ENCODE measurements at regions not wholly inside any gene's neighbourhood (a gene's known extent, or its start where the extent isn't known, plus 50 kb on each side); places are given as distances from the start of the nearest gene placed in this dataset.
"Not testable (repeated sequence)": the region's sequence is repeated elsewhere in the genome, so short reads cannot be mapped to it uniquely, and the experiment has no call there.

DNA sequence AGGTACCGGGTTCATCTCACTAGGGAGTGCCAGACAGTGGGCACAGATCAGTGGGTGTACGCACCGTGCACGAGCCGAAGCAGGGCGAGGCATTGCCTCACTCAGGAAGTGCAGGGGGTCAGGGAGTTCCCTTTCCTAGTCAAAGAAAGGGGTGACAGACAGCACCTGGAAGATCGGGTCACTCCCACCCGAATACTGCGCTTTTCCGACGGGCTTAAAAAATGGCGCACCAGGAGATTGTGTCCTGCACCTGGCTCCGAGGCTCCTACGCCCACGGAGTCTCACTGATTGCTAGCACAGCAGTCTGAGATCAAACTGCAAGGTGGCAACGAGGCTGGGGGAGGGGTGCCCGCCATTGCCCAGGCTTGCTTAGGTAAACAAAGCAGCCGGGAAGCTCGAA, 1188.5 kb downstream of the FAM133A start:
- H3K9ac ChIP-seq (ENCODE audit: low read depth in 1 of 2, low read length in 2 of 2); H3K27ac ChIP-seq (ENCODE audit: low read depth in 1 of 2, low read length in 2 of 2); H3K4me3 ChIP-seq (ENCODE audit: low read depth in 1 of 3, low read length in 3 of 3); H3K9me3 ChIP-seq (ENCODE audit: control insufficient read depth in 4 of 4, low read length in 3 of 4); DNase-seq (ENCODE audit: low spot score); H3K36me3 ChIP-seq (ENCODE audit: control insufficient read depth in 4 of 4, insufficient read depth in 3 of 4, low read depth in 1 of 4, low read length in 3 of 4); H3K27me3 ChIP-seq (ENCODE audit: control insufficient read depth in 4 of 4, insufficient read depth in 4 of 4, low read length in 3 of 4); H3K4me1 ChIP-seq (ENCODE audit: control insufficient read depth in 4 of 4, insufficient read depth in 4 of 4, low read length in 3 of 4): not testable (repeated sequence)
- WGBS, result 80% methylated on average over 19 of the region's 19 CpGs

DNA sequence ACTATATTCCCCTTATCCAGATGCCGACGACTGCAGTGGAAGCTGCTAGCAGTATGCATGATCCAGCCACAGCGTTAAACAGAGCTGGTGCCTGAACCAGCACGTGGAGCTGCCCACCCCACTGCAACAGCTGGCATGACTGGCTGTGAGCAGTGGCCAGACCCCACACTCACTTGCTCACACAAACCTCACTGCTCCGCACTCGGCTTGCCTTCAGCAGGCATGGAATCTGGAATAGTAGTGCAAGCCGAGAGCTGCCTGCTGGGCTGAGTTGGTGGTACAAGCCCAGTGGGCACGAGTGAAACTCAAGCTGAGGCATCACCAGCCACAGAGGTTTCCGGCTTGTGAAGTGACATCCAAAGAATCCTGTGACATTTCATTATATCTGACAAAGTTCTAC, 1197.6 kb downstream of the FAM133A start:
- no peak overlapping the region for H3K9ac ChIP-seq (ENCODE audit: low read depth in 1 of 2, low read length in 2 of 2)
- H3K27ac ChIP-seq (ENCODE audit: low read depth in 1 of 2, low read length in 2 of 2), result no peak overlapping the region
- H3K4me1 ChIP-seq (ENCODE audit: control insufficient read depth in 4 of 4, insufficient read depth in 4 of 4, low read length in 3 of 4), result no peaks in the 10 kb centered on the region
- WGBS, result 81% methylated on average over 9 of the region's 9 CpGs
- DNase-seq (ENCODE audit: low spot score), result no peak
- no peak overlapping the region for H3K4me3 ChIP-seq (ENCODE audit: low read depth in 1 of 3, low read length in 3 of 3)
- TF ChIP-seq, protein P1, sequence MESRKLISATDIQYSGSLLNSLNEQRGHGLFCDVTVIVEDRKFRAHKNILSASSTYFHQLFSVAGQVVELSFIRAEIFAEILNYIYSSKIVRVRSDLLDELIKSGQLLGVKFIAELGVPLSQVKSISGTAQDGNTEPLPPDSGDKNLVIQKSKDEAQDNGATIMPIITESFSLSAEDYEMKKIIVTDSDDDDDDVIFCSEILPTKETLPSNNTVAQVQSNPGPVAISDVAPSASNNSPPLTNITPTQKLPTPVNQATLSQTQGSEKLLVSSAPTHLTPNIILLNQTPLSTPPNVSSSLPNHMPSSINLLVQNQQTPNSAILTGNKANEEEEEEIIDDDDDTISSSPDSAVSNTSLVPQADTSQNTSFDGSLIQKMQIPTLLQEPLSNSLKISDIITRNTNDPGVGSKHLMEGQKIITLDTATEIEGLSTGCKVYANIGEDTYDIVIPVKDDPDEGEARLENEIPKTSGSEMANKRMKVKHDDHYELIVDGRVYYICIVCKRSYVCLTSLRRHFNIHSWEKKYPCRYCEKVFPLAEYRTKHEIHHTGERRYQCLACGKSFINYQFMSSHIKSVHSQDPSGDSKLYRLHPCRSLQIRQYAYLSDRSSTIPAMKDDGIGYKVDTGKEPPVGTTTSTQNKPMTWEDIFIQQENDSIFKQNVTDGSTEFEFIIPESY (IDR thresholded peaks at IDR 0.05), result no peak
- TF ChIP-seq, protein P2, sequence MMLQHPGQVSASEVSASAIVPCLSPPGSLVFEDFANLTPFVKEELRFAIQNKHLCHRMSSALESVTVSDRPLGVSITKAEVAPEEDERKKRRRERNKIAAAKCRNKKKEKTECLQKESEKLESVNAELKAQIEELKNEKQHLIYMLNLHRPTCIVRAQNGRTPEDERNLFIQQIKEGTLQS (IDR thresholded peaks at IDR 0.05), result no peak
- TF ChIP-seq YY1 (IDR thresholded peaks at IDR 0.05) (no peak), JUND (IDR thresholded peaks at IDR 0.05) (no peak), TAF1 (conservative IDR thresholded peaks at IDR 0.05) (no peak), HNF4G (IDR thresholded peaks at IDR 0.05) (no peak), FOXA2 (IDR thresholded peaks at IDR 0.05) (no peak), SP1 (IDR thresholded peaks at IDR 0.05) (no peak), GABPA (IDR thresholded peaks at IDR 0.05 in 1 of 2, conservative IDR thresholded peaks at IDR 0.05 in 1 of 2) (no peak), NR2F2 (IDR thresholded peaks at IDR 0.05) (no peak), RXRA (IDR thresholded peaks at IDR 0.05) (no peak), EGR1 (IDR thresholded peaks at IDR 0.05; ENCODE audit: low read depth in 2 of 2) (no peak), RAD21 (IDR thresholded peaks at IDR 0.05) (no peak), HNF4A (conservative IDR thresholded peaks at IDR 0.05) (no peak)
- TF ChIP-seq, protein P3, sequence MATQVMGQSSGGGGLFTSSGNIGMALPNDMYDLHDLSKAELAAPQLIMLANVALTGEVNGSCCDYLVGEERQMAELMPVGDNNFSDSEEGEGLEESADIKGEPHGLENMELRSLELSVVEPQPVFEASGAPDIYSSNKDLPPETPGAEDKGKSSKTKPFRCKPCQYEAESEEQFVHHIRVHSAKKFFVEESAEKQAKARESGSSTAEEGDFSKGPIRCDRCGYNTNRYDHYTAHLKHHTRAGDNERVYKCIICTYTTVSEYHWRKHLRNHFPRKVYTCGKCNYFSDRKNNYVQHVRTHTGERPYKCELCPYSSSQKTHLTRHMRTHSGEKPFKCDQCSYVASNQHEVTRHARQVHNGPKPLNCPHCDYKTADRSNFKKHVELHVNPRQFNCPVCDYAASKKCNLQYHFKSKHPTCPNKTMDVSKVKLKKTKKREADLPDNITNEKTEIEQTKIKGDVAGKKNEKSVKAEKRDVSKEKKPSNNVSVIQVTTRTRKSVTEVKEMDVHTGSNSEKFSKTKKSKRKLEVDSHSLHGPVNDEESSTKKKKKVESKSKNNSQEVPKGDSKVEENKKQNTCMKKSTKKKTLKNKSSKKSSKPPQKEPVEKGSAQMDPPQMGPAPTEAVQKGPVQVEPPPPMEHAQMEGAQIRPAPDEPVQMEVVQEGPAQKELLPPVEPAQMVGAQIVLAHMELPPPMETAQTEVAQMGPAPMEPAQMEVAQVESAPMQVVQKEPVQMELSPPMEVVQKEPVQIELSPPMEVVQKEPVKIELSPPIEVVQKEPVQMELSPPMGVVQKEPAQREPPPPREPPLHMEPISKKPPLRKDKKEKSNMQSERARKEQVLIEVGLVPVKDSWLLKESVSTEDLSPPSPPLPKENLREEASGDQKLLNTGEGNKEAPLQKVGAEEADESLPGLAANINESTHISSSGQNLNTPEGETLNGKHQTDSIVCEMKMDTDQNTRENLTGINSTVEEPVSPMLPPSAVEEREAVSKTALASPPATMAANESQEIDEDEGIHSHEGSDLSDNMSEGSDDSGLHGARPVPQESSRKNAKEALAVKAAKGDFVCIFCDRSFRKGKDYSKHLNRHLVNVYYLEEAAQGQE (IDR thresholded peaks at IDR 0.05), result no peak
- TF ChIP-seq, protein P4, sequence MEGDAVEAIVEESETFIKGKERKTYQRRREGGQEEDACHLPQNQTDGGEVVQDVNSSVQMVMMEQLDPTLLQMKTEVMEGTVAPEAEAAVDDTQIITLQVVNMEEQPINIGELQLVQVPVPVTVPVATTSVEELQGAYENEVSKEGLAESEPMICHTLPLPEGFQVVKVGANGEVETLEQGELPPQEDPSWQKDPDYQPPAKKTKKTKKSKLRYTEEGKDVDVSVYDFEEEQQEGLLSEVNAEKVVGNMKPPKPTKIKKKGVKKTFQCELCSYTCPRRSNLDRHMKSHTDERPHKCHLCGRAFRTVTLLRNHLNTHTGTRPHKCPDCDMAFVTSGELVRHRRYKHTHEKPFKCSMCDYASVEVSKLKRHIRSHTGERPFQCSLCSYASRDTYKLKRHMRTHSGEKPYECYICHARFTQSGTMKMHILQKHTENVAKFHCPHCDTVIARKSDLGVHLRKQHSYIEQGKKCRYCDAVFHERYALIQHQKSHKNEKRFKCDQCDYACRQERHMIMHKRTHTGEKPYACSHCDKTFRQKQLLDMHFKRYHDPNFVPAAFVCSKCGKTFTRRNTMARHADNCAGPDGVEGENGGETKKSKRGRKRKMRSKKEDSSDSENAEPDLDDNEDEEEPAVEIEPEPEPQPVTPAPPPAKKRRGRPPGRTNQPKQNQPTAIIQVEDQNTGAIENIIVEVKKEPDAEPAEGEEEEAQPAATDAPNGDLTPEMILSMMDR (IDR thresholded peaks at IDR 0.05; ENCODE audit: low read depth, low read length, missing input control), result no peak
- TF ChIP-seq, protein P5, sequence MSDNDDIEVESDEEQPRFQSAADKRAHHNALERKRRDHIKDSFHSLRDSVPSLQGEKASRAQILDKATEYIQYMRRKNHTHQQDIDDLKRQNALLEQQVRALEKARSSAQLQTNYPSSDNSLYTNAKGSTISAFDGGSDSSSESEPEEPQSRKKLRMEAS (IDR thresholded peaks at IDR 0.05), result no peak
- no peaks in the 10 kb centered on the region for H3K27me3 ChIP-seq (ENCODE audit: control insufficient read depth in 4 of 4, insufficient read depth in 4 of 4, low read length in 3 of 4)
- no peaks in the 10 kb centered on the region for H3K36me3 ChIP-seq (ENCODE audit: control insufficient read depth in 4 of 4, insufficient read depth in 3 of 4, low read depth in 1 of 4, low read length in 3 of 4)
- H3K9me3 ChIP-seq (ENCODE audit: control insufficient read depth in 4 of 4, low read length in 3 of 4), result no peaks in the 10 kb centered on the region
